K562 (cell line): ENCODE measurements at regions not wholly inside any gene's neighbourhood (a gene's known extent, or its start where the extent isn't known, plus 50 kb on each side); places are given as distances from the start of the nearest gene placed in this dataset.

ENCODE experiments used
- ATAC-seq: fragments of 200-7000 bp; cut with Tn5 transposase; 3 replicates; pipeline ENCODE4 v1.9.1; 2020; ENCODE audit warnings: moderate library complexity
- BruUV-seq: library from RNA; stranded (reverse); fragments of 400-500 nt; replicated peaks from 2 replicates; lab custom pipeline; 2021; lab: Mats Ljungman, UMichigan
- CTCF ChIA-PET: fragments of 300-600 bp; formaldehyde crosslinking; extraction: SDS; loops from one replicate; lab custom pipeline; 2021; ENCODE audit warnings: low intra/inter-chr PET ratio; lab: Yijun Ruan, JAX
- POLR2A ChIA-PET: fragments of 300-600, 350-650 bp; sonication (Branson Sonifier 250); formaldehyde crosslinking; extraction: SDS; loops from one replicate; lab custom pipeline; 2021; ENCODE audit warnings: antibody characterized with exemption, inconsistent platforms; lab: Yijun Ruan, JAX
- DNase-seq, 4 experiments: peaks; one replicate each; pipeline versions ENCODE4 v3.0.0 to v3.0.0-alpha.2; 2011 to 2018; ENCODE audit warnings: low spot score in 3 of 4, mixed read lengths in 3 of 4; ENCODE audit errors: extremely low read depth in 1 of 4
- FAIRE-seq: peaks from 2 replicates; lab custom pipeline; 2011; peaks lifted over from hg19 to GRCh38; lab: Jason Lieb, UNC
- H2AFZ ChIP-seq: 2 replicates; pipeline ENCODE4 v1.6.0; 2011; ENCODE audit warnings: low read depth, low read length, control low read depth, inconsistent platforms
- H3K27ac ChIP-seq: fragments of 200-600 bp; 3 replicates; pipeline ENCODE4 v1.8.0; 2011; ENCODE audit warnings: low read depth, mild to moderate bottlenecking, control low read depth, inconsistent platforms, low read length, moderate library complexity, mixed read lengths; ENCODE audit errors: extremely low read depth
- H3K27me3 ChIP-seq, 2 experiments: fragments of 300-600 bp in 1 of 2; 2 replicates in 1 of 2; 3 replicates in 1 of 2; pipeline versions ENCODE4 v1.6.0 to v1.8.0; 2011; ENCODE audit warnings: inconsistent platforms in 2 of 2, low read length in 2 of 2, mild to moderate bottlenecking in 1 of 2, mixed read lengths in 1 of 2, moderate library complexity in 1 of 2; ENCODE audit not compliant: control insufficient read depth in 2 of 2, insufficient read depth in 2 of 2
- H3K36me3 ChIP-seq: fragments of 300-600 bp; 3 replicates; pipeline ENCODE4 v1.8.0; 2011; ENCODE audit warnings: mild to moderate bottlenecking, low read length, inconsistent platforms; ENCODE audit not compliant: control insufficient read depth, insufficient read depth
- H3K4me1 ChIP-seq, 2 experiments: fragments of 200-600 bp in 1 of 2; replicated peaks in 1 of 2; 2 replicates in 1 of 2; 3 replicates in 1 of 2; pipeline versions ENCODE4 v1.5.1 to v1.8.0; 2011; ENCODE audit warnings: inconsistent platforms in 2 of 2, low read length in 2 of 2, mild to moderate bottlenecking in 1 of 2, mixed read lengths in 1 of 2, moderate library complexity in 1 of 2; ENCODE audit not compliant: control insufficient read depth in 2 of 2, insufficient read depth in 2 of 2
- H3K4me2 ChIP-seq: 2 replicates; pipeline ENCODE4 v1.6.1; 2011; ENCODE audit warnings: low read length, control low read depth, inconsistent platforms, mixed read lengths; ENCODE audit not compliant: insufficient read depth
- H3K4me3 ChIP-seq: fragments of 200-600 bp; sonication (generic), shearing (Covaris generic); 2 replicates; pipeline ENCODE4 v1.5.1; 2016; ENCODE audit warnings: control low read depth, inconsistent platforms
- H3K79me2 ChIP-seq: fragments of 200-600 bp; 3 replicates; pipeline ENCODE4 v1.8.0; 2011; ENCODE audit warnings: low read length, inconsistent platforms; ENCODE audit not compliant: control insufficient read depth, insufficient read depth
- H3K9ac ChIP-seq, 2 experiments: 2 replicates each; pipeline versions ENCODE4 v1.6.0 to v1.6.1; 2011; ENCODE audit warnings: low read depth in 2 of 2, low read length in 2 of 2, control low read depth in 1 of 2, inconsistent platforms in 1 of 2, mild to moderate bottlenecking in 1 of 2, mixed read lengths in 1 of 2; ENCODE audit not compliant: insufficient read depth in 1 of 2
- H3K9me1 ChIP-seq: one replicate; pipeline ENCODE4 v1.6.0; 2011; ENCODE audit warnings: inconsistent platforms, mild to moderate bottlenecking, low read length, moderate library complexity; ENCODE audit not compliant: control insufficient read depth, insufficient read depth
- H3K9me3 ChIP-seq: replicated peaks from 2 replicates; pipeline ENCODE4 v1.5.1; 2011; ENCODE audit warnings: low read depth, low read length, inconsistent platforms; ENCODE audit not compliant: control insufficient read depth, insufficient read depth
- H4K20me1 ChIP-seq: replicated peaks from 2 replicates; pipeline ENCODE4 v1.6.1; 2011; ENCODE audit warnings: low read length, inconsistent platforms, mixed read lengths; ENCODE audit not compliant: control insufficient read depth, insufficient read depth
- CBX2 ChIP-seq: fragments of 200-600 bp; sonication (generic); IDR thresholded peaks from one replicate; pipeline ENCODE4 v1.6.1; 2012; ENCODE audit warnings: mild to moderate bottlenecking, low read length, inconsistent platforms; ENCODE audit not compliant: insufficient read depth, poor library complexity, severe bottlenecking
- CREB3 ChIP-seq: fragments of 450-650 bp; conservative IDR thresholded peaks from 2 replicates; pipeline ENCODE4 v1.6.1; 2016; ENCODE audit warnings: missing genetic modification characterization, low read depth, mild to moderate bottlenecking, missing compliant biosample characterization, moderate library complexity
- HDAC2 ChIP-seq: fragments of 450-650 bp; IDR thresholded peaks from 2 replicates; pipeline ENCODE4 v1.6.1; 2016; ENCODE audit warnings: mild to moderate bottlenecking
- MECOM ChIP-seq: fragments of 250-450 bp; sonication (Bioruptor Pico); IDR thresholded peaks from 2 replicates; pipeline ENCODE4 v1.8.0; 2022; ENCODE audit warnings: inconsistent platforms
- MTA3 ChIP-seq: fragments of 450-650 bp; formaldehyde crosslinking; IDR thresholded peaks from 2 replicates; pipeline ENCODE4 v1.6.1; 2017; ENCODE audit warnings: mild to moderate bottlenecking, borderline replicate concordance
- POLR2H ChIP-seq: IDR thresholded peaks from 2 replicates; pipeline ENCODE4 v1.6.1; 2016; ENCODE audit warnings: missing genetic modification characterization, low read depth, mild to moderate bottlenecking, control low read depth, missing compliant biosample characterization, moderate library complexity
- RREB1 ChIP-seq: fragments of 250-450 bp; sonication (Bioruptor Pico); IDR thresholded peaks from 2 replicates; pipeline ENCODE4 v1.4.0; 2020
- SIN3B ChIP-seq: fragments of 450-650 bp; IDR thresholded peaks from 2 replicates; pipeline ENCODE4 v1.6.1; 2017; ENCODE audit warnings: low read depth, mild to moderate bottlenecking, moderate library complexity
- SRSF1 ChIP-seq: fragments of 200-400 bp; formaldehyde crosslinking; IDR thresholded peaks from 2 replicates; pipeline ENCODE4 v1.6.1; 2017; ENCODE audit warnings: mild to moderate bottlenecking, low read depth, low read length, moderate library complexity
- TAF15 ChIP-seq: fragments of 200-400 bp; formaldehyde crosslinking; IDR thresholded peaks from 2 replicates; pipeline ENCODE4 v1.6.1; 2017; ENCODE audit warnings: mild to moderate bottlenecking, low read depth, low read length, moderate library complexity
- ZNF217 ChIP-seq: sonication (generic); formaldehyde crosslinking; IDR thresholded peaks from 2 replicates; pipeline ENCODE4 v1.8.0; 2022; ENCODE audit warnings: mild to moderate bottlenecking, missing genetic modification reagents
- ZNF609 ChIP-seq: sonication (generic); formaldehyde crosslinking; IDR thresholded peaks from 2 replicates; pipeline ENCODE4 v1.8.1; 2023; ENCODE audit warnings: missing genetic modification reagents, mild to moderate bottlenecking, borderline replicate concordance
- WGBS: fragments of 100-300 bp; shearing (Covaris generic); methylation state at CpG from one replicate; pipeline ENCODE4 v1.1.6; 2016; ENCODE audit warnings: low coverage, mixed read lengths; ENCODE audit not compliant: insufficient coverage; ENCODE audit errors: missing lambda C conversion rate; 5-methylcytosine and 5-hydroxymethylcytosine counted together
- in situ Hi-C: fragments of 300-500 bp; cut with MboI; formaldehyde crosslinking; loops from 4 replicates; pipeline ENCODE4 v1.15.0; 2018; ENCODE audit warnings: inconsistent platforms, mixed read lengths
- intact Hi-C: fragments of 100-400 bp; cut with micrococcal nuclease; formaldehyde crosslinking; loops from 2 replicates; pipeline ENCODE4 v1.14.2; 2022

- no TSS peak for BruUV-seq
- H3K9ac ChIP-seq: no peak overlapping the region
- 87% methylated on average over 5 of the region's 5 CpGs for WGBS
- in situ Hi-C loops: no loop called here
- H3K36me3 ChIP-seq: peaks cover 3% of the 10 kb centered on the region; the same call in 1 of the 3 replicates
- CTCF ChIA-PET: no interaction called here
- peaks cover 4% of the 10 kb centered on the region; the same call in 1 of the 2 replicates for H4K20me1 ChIP-seq
- ATAC-seq: no peak
- no peak overlapping the region for H3K4me3 ChIP-seq
- no peak overlapping the region for H3K4me2 ChIP-seq
- intact Hi-C loops: no loop called here
- H3K4me1 ChIP-seq: peaks cover 0 to 9% of the 10 kb centered on the region in 2 experiments; a peak in 2 of 5 replicates
- no peaks in the 10 kb centered on the region for H3K9me3 ChIP-seq
- no peak overlapping the region for H2AFZ ChIP-seq
- H3K79me2 ChIP-seq: peaks cover 4% of the 10 kb centered on the region; the same call in 2 of the 3 replicates
- no peaks in the 10 kb centered on the region for H3K9me1 ChIP-seq
- POLR2A ChIA-PET: no interaction called here
- DNase-seq: no peak
- peak; percentile 23 for FAIRE-seq
- no peak overlapping the region for H3K27ac ChIP-seq
- no peaks in the 10 kb centered on the region for H3K27me3 ChIP-seq
- TF ChIP-seq ZNF609 (CRISPR knock-in tag) (no peak), HDAC2 (no peak), MTA3 (no peak), CBX2 (no peak), CREB3 (tag) (no peak), MECOM (CRISPR knock-in tag) (no peak), POLR2H (tag) (no peak), ZNF217 (CRISPR knock-in tag) (no peak), RREB1 (CRISPR knock-in tag) (no peak), TAF15 (no peak), SIN3B (no peak), SRSF1 (no peak)
These were observed 352.4 kb downstream of the BRD1 start for GRCh38 chr22:49475253-49475652.
